H9 (cell line): ENCODE measurements at regions not wholly inside any gene's neighbourhood (a gene's known extent, or its start where the extent isn't known, plus 50 kb on each side); places are given as distances from the start of the nearest gene placed in this dataset.

Experiments used
- DNase-seq: peaks from one replicate; pipeline ENCODE4 v3.0.0-alpha.2; 2017
- H2AFZ ChIP-seq: one replicate; pipeline ENCODE4 v1.6.1; 2013; ENCODE audit warnings: mild to moderate bottlenecking, low read length, control low read depth, moderate library complexity
- H2AK5ac ChIP-seq: 2 replicates; pipeline ENCODE4 v1.6.1; 2013; ENCODE audit warnings: low read length, control low read depth, mixed read lengths; ENCODE audit not compliant: insufficient read length
- H2BK120ac ChIP-seq: one replicate; pipeline ENCODE4 v1.6.1; 2013; ENCODE audit warnings: low read depth, mild to moderate bottlenecking, low read length, control low read depth, inconsistent platforms; ENCODE audit not compliant: poor library complexity, severe bottlenecking
- H2BK12ac ChIP-seq: 2 replicates; pipeline ENCODE4 v1.6.1; 2013; ENCODE audit warnings: low read length, control low read depth, mixed read lengths, low read depth; ENCODE audit not compliant: insufficient read length
- H2BK15ac ChIP-seq: 2 replicates; pipeline ENCODE4 v1.6.1; 2013; ENCODE audit warnings: low read depth, low read length, control low read depth
- H2BK20ac ChIP-seq: one replicate; pipeline ENCODE4 v1.6.1; 2013; ENCODE audit warnings: low read depth, mild to moderate bottlenecking, low read length, control low read depth, inconsistent platforms; ENCODE audit not compliant: poor library complexity, severe bottlenecking
- H2BK5ac ChIP-seq: 2 replicates; pipeline ENCODE4 v1.6.1; 2013; ENCODE audit warnings: low read length, control low read depth, mixed read lengths; ENCODE audit not compliant: insufficient read length
- H3K14ac ChIP-seq: 2 replicates; pipeline ENCODE4 v1.6.1; 2013; ENCODE audit warnings: low read length, control low read depth; ENCODE audit not compliant: insufficient read depth
- H3K18ac ChIP-seq: 2 replicates; pipeline ENCODE4 v1.6.1; 2013; ENCODE audit warnings: low read depth, mild to moderate bottlenecking, mixed read lengths, low read length, control low read depth; ENCODE audit not compliant: insufficient read length
- H3K23ac ChIP-seq: 2 replicates; pipeline ENCODE4 v1.6.1; 2013; ENCODE audit warnings: low read length, control low read depth, mixed read lengths, low read depth; ENCODE audit not compliant: insufficient read length
- H3K23me2 ChIP-seq: 2 replicates; pipeline ENCODE4 v1.6.1; 2013; ENCODE audit warnings: low read depth, mild to moderate bottlenecking, mixed read lengths, low read length, control low read depth; ENCODE audit not compliant: insufficient read length, poor library complexity, severe bottlenecking
- H3K27ac ChIP-seq: 2 replicates; pipeline ENCODE4 v1.5.1; 2013; ENCODE audit warnings: low read length, control low read depth, mixed read lengths, low read depth; ENCODE audit not compliant: insufficient read length
- H3K27me3 ChIP-seq: 2 replicates; pipeline ENCODE4 v1.6.1; 2013; ENCODE audit warnings: low read length, control low read depth, inconsistent platforms; ENCODE audit not compliant: insufficient read depth
- H3K4ac ChIP-seq: 2 replicates; pipeline ENCODE4 v1.6.1; 2013; ENCODE audit warnings: low read depth, mild to moderate bottlenecking, control low read depth, inconsistent platforms, low read length, moderate library complexity
- H3K4me1 ChIP-seq: 2 replicates; pipeline ENCODE4 v1.6.1; 2013; ENCODE audit warnings: low read length, control low read depth, inconsistent platforms; ENCODE audit not compliant: insufficient read depth
- H3K4me2 ChIP-seq: 2 replicates; pipeline ENCODE4 v1.6.1; 2013; ENCODE audit warnings: low read length, control low read depth, mixed read lengths; ENCODE audit not compliant: insufficient read length, insufficient read depth
- H3K56ac ChIP-seq: 2 replicates; pipeline ENCODE4 v1.6.1; 2013; ENCODE audit warnings: low read depth, mild to moderate bottlenecking, mixed read lengths, low read length, control low read depth; ENCODE audit not compliant: insufficient read length
- H3K79me1 ChIP-seq: 2 replicates; pipeline ENCODE4 v1.6.1; 2013; ENCODE audit warnings: low read depth, mild to moderate bottlenecking, moderate library complexity, low read length, control low read depth, inconsistent platforms; ENCODE audit not compliant: insufficient read depth, poor library complexity, severe bottlenecking
- H3K79me2 ChIP-seq: 2 replicates; pipeline ENCODE4 v1.6.1; 2013; ENCODE audit warnings: low read length, control low read depth, inconsistent platforms; ENCODE audit not compliant: insufficient read depth
- H3K9ac ChIP-seq: 2 replicates; pipeline ENCODE4 v1.6.1; 2013; ENCODE audit warnings: low read length, control low read depth, mixed read lengths; ENCODE audit not compliant: insufficient read length; ENCODE audit errors: extremely low read depth
- H3K9me3 ChIP-seq: one replicate; pipeline ENCODE4 v1.6.1; 2013; ENCODE audit warnings: low read depth, low read length, inconsistent platforms; ENCODE audit not compliant: control insufficient read depth
- H3T11ph ChIP-seq: one replicate; pipeline ENCODE4 v1.6.1; 2013; ENCODE audit warnings: mild to moderate bottlenecking, low read length, control low read depth, inconsistent platforms
- H4K20me1 ChIP-seq: one replicate; pipeline ENCODE4 v1.6.1; 2013; ENCODE audit not compliant: control insufficient read depth, insufficient read length, insufficient read depth
- H4K5ac ChIP-seq: 2 replicates; pipeline ENCODE4 v1.6.1; 2013; ENCODE audit warnings: low read depth, mild to moderate bottlenecking, mixed read lengths, low read length, control low read depth; ENCODE audit not compliant: insufficient read length
- H4K8ac ChIP-seq: replicated peaks from 2 replicates; pipeline ENCODE4 v1.6.1; 2013; ENCODE audit warnings: low read length, control low read depth, mixed read lengths, low read depth; ENCODE audit not compliant: insufficient read length
- H4K91ac ChIP-seq: 2 replicates; pipeline ENCODE4 v1.6.1; 2013; ENCODE audit warnings: low read depth, mild to moderate bottlenecking, moderate library complexity, mixed read lengths, low read length, control low read depth; ENCODE audit not compliant: insufficient read length
- H3K27ac Mint-ChIP-seq, 3 experiments: 2 replicates in 2 of 3; 3 replicates in 1 of 3; pipeline ENCODE4 v1.8.0; 2020 to 2021; ENCODE audit warnings: mixed read lengths in 3 of 3, mild to moderate bottlenecking in 1 of 3, moderate library complexity in 1 of 3
- H3K27me3 Mint-ChIP-seq: 2 replicates; pipeline ENCODE4 v1.8.0; 2021; ENCODE audit warnings: low read depth, mild to moderate bottlenecking, moderate library complexity, mixed read lengths
- H3K36me3 Mint-ChIP-seq, 3 experiments: 2 replicates in 2 of 3; 3 replicates in 1 of 3; pipeline ENCODE4 v1.8.0; 2020 to 2021; ENCODE audit warnings: low read depth in 3 of 3, mixed read lengths in 3 of 3; ENCODE audit not compliant: insufficient read depth in 1 of 3
- H3K4me1 Mint-ChIP-seq, 2 experiments: 2 replicates each; pipeline ENCODE4 v1.8.0; 2020; ENCODE audit warnings: mixed read lengths in 2 of 2
- H3K4me3 Mint-ChIP-seq, 2 experiments: 2 replicates in 1 of 2; 3 replicates in 1 of 2; pipeline ENCODE4 v1.8.0; 2020 to 2021; ENCODE audit warnings: mild to moderate bottlenecking in 2 of 2, mixed read lengths in 2 of 2, moderate library complexity in 1 of 2
- H3K9me3 Mint-ChIP-seq, 2 experiments: 2 replicates in 1 of 2; 3 replicates in 1 of 2; pipeline ENCODE4 v1.8.0; 2020; ENCODE audit warnings: mild to moderate bottlenecking in 2 of 2, mixed read lengths in 2 of 2, moderate library complexity in 1 of 2
- CTCF ChIP-seq: fragments of 200-600 bp; sonication (generic); conservative IDR thresholded peaks from 3 replicates; pipeline ENCODE4 v1.8.0; 2021; ENCODE audit warnings: antibody characterized with exemption, mild to moderate bottlenecking
- WGBS: extraction: QIAGEN DNeasy Blood & Tissue Kit; methylation state at CpG from one replicate; pipeline ENCODE4 v1.1.7; 2013; ENCODE audit warnings: missing lambda C conversion rate, low lambda C conversion rate, mixed read lengths; ENCODE audit not compliant: insufficient read length; ENCODE audit errors: extremely low coverage; 5-methylcytosine and 5-hydroxymethylcytosine counted together

GRCh38 chr2:21544392-21544791, 420.6 kb downstream of the TDRD15 start:
- H3K9me3 Mint-ChIP-seq: no peaks in the 10 kb centered on the region; a peak in 1 of 5 replicates
- Histone ChIP-seq H3K27ac (no peak overlapping the region), H3K4me2 (no peak overlapping the region), H2AK5ac (no peak overlapping the region), H3K18ac (no peak overlapping the region), H4K91ac (no peak overlapping the region), H3K4ac (no peak overlapping the region), H3K4me1 (no peaks in the 10 kb centered on the region), H3K79me2 (no peaks in the 10 kb centered on the region), H3T11ph (no peak overlapping the region), H3K23ac (no peak overlapping the region), H3K27me3 (no peaks in the 10 kb centered on the region), H2BK12ac (no peak overlapping the region), H3K9ac (no peak overlapping the region), H4K5ac (no peak overlapping the region), H2BK120ac (no peak overlapping the region), H3K56ac (no peak overlapping the region), H3K23me2 (no peaks in the 10 kb centered on the region), H4K8ac (no peak overlapping the region), H2BK5ac (no peak overlapping the region), H3K9me3 (no peaks in the 10 kb centered on the region), H3K79me1 (no peaks in the 10 kb centered on the region), H4K20me1 (no peaks in the 10 kb centered on the region), H2BK15ac (no peak overlapping the region), H2AFZ (no peak overlapping the region), H2BK20ac (no peak overlapping the region), H3K14ac (no peak overlapping the region)
- H3K27ac Mint-ChIP-seq: no peak overlapping the region
- no peak for TF ChIP-seq CTCF
- H3K4me1 Mint-ChIP-seq: peaks cover 0 to 3% of the 10 kb centered on the region in 2 experiments; a peak in 2 of 4 replicates
- DNase-seq: no peak
- H3K36me3 Mint-ChIP-seq: no peaks in the 10 kb centered on the region; a peak in 1 of 7 replicates
- H3K27me3 Mint-ChIP-seq: no peaks in the 10 kb centered on the region
- no peak overlapping the region for H3K4me3 Mint-ChIP-seq
- no CpG with 5 or more reads among the region's 3 CpGs for WGBS
